ENCODE measurements at regions not wholly inside any gene's neighbourhood (a gene's known extent, or its start where the extent isn't known, plus 50 kb on each side); places are given as distances from the start of the nearest gene placed in this dataset.

DNA sequence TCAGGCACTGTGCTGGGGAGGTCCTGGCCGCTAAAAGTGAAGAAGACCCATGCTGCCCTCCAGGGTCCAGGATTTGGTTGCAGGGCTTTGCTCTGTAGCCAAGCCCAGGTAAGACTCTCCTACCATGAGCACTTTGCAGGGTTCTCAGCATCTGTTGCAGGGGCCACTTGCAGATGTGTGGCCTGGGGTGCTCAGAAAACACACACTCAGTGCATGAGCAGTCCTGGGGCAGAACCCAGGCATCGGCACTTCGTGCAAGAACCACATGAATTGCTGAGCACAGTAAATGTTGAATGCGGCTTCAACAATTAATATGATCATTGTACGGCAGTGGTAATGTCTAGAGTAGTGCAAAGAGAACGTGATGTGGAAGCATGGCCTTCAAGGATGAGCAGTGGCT, 98.5 kb upstream of the SMIM21 start:
- no peak for DNase-seq

DNA sequence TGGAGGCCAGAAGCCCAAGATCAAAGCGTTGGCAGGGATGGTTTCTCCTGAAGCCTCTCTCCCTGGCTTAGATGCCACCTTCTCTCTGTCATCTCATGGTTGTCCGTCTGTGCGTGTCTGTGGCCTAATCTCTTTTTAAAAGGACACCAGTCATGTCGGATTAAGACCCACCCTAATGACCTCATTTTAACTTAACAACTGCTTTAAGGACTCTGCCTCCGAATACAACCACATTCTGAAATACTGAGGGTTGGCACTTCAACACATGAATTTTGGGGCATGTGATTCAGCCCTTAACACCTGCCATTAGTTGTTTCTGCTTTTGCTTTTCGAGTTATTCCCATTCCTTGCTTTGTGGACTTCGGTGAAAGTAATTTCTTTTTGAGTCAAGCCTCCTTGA, 97.8 kb upstream of the SMIM21 start:
- DNase-seq: no peak

DNA sequence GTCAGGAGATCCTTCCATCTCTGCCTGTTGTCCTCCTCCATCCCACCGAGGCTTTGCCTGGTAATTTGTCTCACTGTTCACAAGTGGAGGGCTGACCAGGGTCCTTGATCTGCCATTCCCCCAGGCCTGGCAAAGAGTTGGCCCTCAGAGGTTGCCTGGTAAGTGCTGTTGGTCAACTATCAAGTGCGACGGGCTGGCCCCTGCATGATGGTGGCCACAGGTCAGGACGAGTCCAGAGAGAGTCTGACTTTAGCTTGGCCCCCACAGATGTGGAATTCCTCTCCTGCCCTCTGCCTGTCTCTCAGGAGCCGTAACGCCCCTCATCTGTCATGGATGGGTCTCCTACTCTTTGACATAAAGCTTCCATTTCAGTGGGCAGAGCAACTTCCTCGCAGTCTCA, 97.3 kb upstream of the SMIM21 start:
- DNase-seq: no peak

DNA sequence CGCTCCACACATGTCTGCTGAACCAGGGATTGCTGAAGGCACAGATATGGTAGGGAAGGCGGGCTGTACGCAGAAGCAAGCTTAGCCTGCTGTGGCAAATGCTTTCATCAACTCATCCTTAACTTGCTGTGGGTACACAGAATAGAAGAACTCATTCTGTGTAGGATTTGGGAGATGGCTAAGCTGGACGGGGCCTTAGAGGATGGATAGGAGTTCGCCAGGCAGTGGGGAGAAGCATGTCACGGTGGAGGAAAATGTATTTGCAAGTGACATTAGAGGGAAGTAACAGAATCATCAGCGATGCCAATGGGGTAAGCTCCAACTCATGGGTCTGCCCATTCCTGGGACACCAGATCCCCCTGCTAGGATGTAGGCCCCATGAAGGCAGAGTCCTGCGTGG, 96.7 kb upstream of the SMIM21 start:
- no peak for DNase-seq

DNA sequence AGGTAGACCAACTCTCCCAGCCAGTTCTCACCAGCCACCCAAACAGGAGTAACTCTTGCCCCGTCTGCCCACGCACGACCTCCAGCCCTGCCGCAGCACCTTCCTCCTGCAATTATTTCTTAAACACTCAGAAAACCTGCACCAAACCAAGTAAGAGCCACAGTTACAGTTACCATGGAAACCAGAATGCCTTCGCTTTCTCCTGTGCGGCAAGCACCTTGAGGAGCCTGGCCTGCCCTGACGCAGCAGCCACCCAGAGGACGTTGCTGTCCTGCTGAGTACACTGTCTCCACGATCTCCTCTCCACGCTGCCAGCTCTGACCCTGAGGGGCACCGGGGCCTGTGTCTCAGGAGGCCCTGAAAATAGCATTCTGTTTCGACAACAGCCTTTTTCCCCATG, 94.3 kb upstream of the SMIM21 start:
- DNase-seq: no peak

DNA sequence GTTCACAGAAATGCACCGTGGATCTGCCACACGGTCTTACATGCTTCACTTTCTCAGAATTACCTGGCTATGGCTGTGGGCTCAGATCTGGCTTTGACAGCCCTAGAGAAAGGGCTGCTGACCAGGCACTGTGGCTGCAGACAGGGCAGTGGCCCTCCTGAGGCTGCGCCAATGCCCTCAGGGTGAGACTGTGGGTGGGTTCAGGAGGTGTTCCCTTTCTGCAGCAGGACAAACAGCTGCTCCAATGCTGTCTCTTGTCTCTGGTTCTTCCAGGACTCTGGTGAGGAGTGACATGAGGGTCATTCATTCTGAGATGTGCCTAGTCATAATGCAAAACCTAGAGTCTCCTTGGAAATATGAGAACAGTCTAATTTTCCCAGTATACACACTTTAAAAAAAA, 90.5 kb upstream of the SMIM21 start:
- DNase-seq: no peak

DNA sequence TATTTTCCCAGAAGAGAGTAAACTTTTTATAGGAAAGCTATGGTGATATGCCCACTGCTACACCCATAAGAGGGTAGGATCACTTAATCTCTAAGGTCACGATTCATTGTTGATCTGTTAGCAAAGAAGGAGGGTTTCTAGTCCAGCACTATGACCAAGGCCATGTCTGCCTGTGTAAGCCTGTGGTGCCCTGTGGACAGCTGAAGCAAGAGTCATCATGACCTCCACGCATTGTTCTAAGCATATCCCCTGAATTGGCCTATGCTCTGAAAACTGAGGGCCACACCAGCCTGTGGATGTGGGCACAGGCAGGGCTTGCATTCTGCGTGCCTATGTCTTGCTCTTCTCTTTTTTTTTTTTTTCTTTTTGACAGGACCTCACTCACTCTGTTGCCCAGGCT, 89.8 kb upstream of the SMIM21 start:
- no peak for DNase-seq

DNA sequence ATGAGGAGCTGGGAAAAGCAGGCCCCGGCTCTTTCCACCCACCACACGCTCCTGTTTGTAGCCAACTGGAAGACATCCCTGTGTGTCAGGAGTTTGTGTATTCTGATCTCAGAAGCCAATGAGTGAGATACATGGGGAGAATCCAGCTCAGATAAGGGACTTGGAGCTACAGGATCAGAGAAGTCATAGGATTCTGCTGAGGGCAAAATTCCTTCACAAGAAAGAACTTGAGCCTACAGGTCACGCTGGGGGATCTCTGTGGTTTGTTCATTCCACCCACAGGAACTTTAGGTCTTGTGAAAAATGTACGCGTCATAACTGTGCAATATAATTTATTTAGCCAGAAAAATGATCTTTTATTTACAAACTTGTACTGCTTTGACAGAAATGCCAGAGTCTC, 80.1 kb upstream of the SMIM21 start:
- no peak for DNase-seq

DNA sequence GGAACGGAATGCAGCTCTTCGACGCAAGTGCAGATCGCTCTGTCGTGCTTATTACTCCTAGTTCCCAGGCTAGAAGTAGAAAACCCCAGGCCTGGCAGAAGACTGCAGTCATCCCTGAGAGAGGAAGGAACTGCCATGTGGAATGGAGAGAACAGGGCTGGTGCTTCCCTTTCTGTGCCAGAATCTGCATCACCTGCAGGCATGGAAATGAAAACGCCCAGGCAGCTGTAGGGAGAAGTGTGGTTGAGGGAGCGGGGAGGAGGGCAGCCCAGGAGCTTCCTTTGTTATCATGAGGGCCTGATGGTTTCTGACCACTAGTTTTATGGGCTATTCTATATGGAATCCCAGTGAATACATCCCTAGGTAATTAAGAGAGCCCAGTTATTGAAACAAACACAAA, 79.4 kb upstream of the SMIM21 start:
- DNase-seq: no peak

DNA sequence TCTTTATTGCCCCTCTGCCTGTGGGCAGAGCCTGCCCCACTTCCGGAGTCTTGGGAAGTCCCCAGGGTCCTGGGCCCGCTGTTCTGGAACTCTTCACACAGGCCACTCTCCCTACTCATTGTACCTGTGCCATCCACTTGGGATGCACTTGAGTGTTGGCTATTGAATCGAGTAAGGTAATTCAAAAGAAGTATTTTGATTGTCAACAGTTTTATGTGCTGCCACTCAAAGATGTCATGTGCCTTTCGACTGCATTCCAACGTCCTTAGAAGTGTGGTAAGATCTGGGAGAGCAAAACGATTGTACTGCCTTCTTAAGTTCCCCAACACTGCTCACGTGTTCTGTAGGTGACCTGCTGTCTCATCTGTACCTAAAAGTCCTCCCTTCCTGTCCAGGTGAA, 77.0 kb upstream of the SMIM21 start:
- no peak for DNase-seq

DNA sequence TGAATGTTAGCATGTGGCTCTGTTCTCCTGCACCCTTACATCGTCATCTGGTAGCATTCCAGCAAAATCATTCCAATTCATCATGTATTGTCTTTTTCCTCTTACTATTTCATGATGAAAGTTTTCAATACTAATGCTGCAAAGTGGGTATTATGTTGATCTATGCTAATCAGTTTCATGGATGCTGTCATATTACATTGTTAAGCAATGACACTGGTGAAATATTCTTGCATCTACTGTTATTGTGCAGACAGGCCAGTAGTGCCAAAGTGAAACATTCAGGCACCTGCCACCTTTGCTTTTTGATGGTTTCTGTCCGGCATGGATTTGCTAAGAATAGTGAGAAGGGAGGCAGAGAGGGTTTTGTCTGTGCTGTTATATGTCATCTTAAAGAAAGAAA, 76.1 kb upstream of the SMIM21 start:
- no peak for DNase-seq

DNA sequence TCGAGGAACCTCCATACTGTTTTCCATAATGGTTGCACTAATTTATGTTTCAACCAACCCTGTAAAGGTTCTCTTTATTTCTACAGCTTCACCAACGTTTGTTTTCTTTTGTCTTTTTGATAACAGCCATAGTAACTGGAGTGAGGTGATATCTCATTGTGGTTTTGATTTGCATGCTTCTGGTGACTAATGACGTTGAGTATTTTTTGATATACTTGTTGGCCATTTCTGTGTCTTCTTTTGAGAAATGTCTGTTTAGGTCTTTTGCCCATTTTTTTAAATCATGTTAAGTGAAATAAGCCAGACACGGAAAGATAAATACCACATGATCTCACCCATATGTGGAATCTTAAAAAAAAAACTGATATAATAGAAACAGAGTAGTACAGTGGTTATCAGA, 74.8 kb upstream of the SMIM21 start:
- DNase-seq: peak; percentile 36

DNA sequence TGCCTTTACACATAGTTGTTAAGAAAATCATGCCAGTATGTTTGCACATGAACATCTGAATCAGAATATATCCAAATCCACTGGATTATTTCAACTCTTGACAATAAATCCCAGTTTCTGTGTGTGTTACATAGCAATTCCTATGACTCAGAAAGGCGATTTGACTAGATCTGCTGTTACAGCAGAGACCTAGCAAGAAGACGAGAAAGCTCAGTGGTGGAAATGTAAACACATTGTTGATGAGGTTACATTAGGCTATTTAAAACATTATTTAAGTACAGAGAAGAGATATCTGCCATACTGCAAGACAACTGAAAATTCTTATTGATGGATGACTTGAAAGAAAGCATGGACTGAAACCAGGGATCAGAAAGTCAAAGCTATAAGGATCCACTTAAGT, 73.0 kb upstream of the SMIM21 start:
- no peak for DNase-seq

DNA sequence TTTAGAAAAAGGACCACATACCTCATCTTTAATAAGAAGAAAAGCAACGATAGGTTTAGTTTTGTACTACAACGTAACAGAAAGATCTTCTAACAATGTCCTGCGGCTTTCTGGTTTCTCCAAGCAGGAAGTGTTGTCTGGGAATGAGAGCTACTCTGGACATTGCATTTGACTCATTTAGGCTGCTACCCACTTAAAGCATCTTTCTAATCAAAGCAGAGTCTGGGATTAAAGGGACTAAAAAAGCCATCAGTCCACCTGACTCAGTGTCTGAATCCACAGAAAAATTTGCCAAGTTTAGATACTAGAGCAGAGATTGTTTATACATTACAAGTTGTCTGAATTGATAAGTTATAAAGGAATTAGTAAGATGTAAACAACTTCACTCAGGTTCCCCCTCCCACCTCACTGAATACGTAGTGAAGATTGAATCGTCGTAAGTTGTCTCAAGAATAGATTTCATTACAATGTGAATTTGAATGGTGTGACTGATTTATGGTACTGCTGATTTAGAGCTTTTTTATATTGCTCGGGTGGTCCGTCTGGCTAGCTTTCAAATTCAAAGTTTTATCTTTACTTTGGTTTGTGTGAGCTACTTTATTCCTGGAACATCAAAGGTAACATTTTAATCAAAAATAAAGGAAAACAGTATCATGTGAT, 70.2 kb upstream of the SMIM21 start:
- DNase-seq: no peak

DNA sequence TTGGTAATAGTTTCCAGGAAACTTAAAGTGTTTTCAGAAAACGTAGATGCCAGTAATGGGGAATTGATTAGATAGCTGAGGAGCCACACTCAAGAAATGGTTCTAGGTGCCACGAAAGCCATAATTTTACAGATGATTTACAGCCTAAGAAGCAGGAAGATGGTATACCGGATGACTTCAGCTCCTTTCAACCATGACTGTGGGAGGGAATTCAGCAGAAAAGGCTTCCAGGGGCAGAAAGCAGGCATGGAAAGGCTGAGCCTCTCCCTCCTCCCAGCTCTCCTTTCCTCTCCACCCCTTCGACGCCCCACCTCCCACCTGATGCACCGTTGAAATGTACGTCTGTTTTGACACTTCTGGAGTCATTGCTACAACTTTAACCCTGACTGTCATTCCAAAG, 68.6 kb upstream of the SMIM21 start:
- DNase-seq: no peak

DNA sequence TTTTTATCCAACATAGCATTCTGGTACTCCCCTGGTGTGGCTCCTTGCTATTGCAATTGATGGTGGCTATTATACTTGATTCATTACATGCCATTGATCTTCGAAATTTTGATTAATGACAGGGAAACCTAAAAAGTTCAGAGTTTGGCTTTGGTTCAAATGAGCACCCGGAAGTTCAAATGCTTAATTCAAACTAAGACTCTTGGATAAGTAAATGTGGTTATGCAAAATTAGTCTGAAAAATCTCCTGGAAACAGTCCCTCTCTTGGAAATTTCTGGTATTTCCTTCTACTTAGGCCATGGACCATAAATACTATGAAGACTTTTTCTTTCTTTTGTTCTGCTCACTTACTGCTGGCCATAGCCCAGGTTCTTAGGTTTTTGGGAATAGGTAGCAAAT, 65.3 kb upstream of the SMIM21 start:
- no peak for DNase-seq

DNA sequence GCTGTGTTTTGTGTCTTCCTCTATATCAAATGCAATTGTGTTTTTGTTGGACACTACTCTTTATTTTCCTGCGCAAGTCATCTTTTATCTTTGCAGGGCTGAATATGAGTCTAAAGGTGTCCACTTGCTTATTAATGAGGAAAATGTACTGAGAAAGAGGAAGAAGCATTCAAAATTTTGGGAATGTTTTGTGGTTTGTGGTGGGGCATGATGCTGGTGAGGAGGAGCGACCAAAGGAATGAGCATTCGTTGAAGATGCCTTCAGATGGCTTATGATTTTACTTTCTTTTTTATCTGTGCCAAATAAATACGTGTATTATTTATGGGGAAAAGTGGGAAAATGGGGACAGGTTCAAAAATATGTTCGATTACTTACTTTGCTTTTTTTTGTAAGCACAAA, 63.9 kb upstream of the SMIM21 start:
- no peak for DNase-seq

DNA sequence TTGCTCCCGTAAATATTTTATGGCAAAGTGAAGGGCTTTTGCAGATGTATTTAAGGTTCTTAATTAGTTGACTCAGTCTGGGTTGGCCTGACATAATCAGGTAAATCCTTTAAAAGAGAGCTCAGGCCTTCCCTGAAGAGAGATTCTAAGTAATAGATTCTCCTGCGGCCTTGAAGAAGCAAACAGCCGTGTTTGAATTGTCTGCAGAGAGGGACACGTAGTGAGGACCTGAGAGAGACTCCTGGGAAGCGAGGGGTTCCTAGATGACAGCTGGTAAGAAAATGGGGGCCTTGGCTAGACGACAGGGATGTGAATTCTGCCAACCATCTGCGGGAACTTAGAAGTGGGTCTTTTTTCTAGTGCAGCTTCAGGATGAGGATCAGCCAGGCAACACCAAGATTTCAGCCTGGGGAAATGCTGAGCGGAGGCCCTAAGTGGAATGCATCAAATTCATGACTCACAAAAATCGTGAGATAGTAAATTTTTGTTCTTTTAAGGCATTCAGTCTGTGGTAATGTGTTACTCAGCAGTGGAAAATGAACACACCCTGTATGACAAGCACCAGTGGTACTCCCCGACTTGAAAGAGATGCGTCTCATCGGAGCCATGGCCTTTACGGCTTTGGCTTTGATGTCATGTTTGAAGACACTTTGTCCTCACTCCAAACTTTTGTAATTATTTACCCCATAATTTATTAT, 62.1 kb upstream of the SMIM21 start:
- DNase-seq: no peak

DNA sequence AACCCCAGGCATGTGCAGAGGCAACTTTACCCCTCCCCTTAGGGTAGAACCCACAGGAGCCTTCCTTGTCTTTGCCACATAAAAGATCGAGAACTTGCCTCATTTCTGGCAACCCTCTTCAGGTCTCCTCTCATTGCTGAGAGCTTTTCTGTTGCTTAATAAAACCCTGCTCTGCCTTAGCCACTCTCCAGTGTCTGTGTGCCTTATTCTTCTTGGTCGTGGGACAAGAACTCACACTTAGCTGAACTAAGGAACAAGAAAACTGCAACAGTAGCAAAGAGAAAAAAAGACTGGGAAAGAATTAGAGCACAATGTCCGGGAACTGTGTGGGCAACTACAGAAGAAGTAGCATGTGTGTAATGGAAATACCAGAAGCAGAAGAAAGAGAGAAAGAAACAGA, 56.2 kb upstream of the SMIM21 start:
- DNase-seq: peak; percentile 2

DNA sequence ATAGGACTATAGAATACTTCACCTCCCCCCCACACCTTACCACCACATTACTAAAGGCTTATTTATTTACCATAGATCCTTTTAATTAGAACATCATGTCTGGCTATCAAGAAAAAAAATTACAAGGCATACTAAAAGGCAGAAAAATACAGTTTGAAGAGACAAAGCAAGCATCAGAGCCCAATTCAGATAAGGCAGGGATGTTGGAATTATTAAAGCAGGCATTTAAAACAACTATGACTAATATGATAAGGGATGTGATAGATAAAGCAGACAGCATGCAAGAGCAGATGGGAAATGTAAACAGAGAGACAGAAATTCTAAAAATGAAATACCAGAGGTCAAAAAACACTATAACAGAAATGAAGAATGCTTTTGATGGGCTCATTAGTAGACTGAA, 55.4 kb upstream of the SMIM21 start:
- DNase-seq: no peak

DNA sequence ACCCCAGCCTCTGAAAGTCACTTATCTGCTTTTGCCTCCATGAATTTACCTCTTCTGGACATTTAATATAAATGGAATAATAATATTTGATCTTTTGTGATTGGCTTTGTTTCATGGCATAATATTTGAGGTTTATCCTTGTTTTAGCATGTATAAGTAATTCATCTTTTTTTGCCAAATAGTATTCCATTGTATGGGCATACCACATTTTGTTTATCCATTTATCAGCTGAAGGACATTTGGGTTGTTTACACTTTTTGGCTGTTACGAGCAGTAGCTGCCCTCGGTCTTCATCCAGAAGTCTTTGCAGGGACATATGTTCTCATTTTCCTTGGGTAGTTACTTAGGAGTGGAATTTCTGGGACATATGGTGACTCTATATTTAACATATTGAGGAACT, 53.0 kb upstream of the SMIM21 start:
- no peak for DNase-seq

DNA sequence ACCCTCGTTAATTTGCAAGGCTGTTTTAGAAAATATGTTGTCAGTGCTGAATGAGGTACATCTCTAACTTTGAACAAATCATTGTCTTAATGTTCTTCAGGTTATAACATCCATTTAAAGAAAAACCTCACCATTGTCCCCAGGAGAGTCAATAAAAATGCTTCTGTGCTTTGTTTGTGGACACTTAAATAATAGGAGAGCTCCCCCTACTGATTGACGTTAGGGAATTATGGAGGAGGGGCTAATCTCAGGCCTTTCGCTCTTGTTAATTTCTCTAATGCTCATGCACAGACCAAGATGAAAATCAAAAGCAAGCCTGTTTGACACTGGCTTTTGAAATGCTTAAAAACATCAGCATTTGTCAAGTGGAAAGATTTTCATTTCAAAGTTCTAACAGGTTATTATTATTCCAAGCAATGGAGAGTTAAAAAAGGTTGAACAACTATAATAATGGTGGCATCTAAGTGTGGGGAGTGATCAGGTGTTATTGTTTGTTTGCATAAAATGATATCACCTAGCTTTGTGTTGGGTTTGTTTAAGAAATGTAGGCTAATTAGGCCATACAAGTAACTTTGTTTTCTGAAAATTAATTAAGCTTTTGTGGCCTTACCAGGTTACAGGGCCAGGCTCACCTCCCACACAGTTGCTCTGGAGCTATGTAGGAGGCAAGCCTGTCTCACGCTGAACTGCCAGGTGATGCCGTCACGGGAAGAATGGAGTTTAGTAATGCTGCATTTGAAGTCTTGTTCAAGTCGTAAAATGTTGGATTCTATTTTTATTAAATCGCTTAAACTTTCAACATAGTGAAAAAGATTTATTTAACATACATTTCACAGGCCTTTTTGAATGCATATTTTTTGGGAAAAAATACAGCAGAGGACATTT, 51.7 kb upstream of the SMIM21 start:
- DNase-seq: peak; percentile 53

DNA sequence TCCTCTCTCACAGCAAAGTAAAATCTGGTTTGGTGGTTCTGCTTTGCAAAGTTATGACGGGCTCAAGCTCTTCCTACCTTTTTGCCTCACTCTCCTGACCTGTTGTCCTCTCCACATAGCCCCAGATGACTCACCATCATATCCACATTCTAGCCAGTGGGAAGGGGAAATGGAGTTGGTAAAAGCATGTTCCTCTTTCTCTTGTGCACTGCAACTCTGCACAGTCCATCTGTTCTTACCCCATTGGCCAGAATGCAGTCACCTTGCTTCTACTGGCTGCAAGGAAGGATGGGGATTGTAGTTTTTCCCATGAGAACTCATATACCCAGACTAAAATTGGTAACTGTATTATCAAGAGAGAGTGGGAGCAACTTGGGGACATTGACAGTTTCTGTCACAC, 50.4 kb upstream of the SMIM21 start:
- DNase-seq: peak; percentile 27
